GM19035 (cell line): ENCODE measurements at regions not wholly inside any gene's neighbourhood (a gene's known extent, or its start where the extent isn't known, plus 50 kb on each side); places are given as distances from the start of the nearest gene placed in this dataset.
"Not testable (repeated sequence)": the region's sequence is repeated elsewhere in the genome, so short reads cannot be mapped to it uniquely, and the experiment has no call there.

Experiments
- ATAC-seq: cut with Tn5 transposase; IDR thresholded peaks from one replicate; pipeline ENCODE4 v1.9.1; 2021; ENCODE audit not compliant: unreplicated experiment

DNA sequence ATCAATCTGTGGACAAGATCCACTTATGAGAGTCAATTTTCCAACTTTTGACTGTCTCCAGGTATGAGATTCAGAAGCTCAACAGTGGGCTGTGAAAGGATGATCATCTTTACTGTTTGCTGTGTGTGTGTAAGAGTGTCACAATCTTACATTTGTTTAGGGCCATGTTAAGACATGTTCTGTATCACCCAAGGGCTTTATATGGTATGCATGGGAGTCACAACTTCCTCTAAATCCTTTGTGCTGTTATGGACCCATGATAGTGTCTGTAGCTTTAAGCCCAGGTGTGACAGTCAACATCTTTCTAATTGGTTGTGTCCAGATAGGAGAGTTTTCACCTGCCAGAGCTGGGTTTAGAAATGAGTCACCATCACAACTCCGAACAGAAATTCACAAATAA, 70.2 kb downstream of the ZNF726 start:
- not testable (repeated sequence) for ATAC-seq

GRCh38 chr19:23986623-23987022, 71.9 kb downstream of the ZNF726 start:
- ATAC-seq: no peak

DNA sequence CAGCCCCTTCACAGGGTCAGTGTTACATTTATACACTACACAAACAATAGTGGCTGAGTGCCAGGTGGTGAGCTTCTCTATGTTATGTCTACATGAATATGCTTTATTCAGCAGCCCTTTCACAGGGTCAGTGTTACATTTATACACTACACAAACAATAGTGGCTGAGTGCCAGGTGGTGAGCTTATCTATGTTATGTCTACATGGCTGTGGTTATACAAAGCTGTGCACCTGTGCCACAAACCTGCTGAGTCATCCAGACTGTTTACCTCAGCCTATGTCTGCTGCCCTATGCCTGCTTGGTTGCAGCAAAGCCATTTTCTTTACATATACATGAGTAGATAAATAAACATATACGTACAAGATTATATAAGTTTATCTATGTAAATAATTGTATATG, 76.5 kb downstream of the ZNF726 start:
- ATAC-seq: no peak

DNA sequence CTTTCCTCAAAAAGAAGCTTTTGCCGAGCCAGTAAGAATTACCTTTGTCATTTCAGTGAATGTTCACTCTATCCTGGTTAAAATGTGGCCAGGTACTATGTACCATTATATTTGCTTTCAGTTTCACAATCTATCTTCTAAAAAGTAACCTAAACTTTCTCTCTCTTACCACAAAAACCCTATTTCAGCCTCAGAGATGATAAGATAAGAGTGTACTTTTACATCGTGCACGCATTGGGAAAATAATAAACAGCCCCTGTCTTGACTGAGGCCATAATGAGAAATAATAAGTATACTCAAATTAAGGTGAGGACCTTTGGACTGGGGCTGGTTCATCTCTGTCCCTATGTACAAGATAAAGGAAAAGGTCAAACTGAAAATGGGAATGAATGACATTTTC, 77.7 kb downstream of the ZNF726 start:
- no peak for ATAC-seq

DNA sequence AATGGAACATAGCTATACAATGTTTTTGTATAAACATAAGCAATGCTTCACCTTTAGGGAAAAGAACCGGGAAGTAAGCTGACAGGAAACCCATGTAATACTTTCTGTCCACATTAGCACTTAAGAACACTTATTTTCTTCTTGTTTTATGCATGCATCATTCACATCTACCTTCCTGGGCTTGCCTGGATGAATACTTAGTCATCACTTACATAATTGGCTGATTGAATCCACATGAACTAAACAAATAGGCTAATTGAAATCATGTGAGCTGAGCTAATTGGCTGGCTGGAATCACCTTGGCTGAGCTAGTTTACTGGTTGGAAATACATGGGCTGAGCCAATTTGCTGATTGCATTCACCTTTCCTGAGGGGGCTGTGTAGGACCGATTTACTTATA, 78.8 kb downstream of the ZNF726 start:
- ATAC-seq: no peak

GRCh38 chr19:23996549-23996948, 81.9 kb downstream of the ZNF726 start:
- ATAC-seq: no peak

GRCh38 chr19:23998568-23998967, 83.9 kb downstream of the ZNF726 start:
- no peak for ATAC-seq

GRCh38 chr19:23999821-24000610, 85.3 kb downstream of the ZNF726 start:
- no peak for ATAC-seq

DNA sequence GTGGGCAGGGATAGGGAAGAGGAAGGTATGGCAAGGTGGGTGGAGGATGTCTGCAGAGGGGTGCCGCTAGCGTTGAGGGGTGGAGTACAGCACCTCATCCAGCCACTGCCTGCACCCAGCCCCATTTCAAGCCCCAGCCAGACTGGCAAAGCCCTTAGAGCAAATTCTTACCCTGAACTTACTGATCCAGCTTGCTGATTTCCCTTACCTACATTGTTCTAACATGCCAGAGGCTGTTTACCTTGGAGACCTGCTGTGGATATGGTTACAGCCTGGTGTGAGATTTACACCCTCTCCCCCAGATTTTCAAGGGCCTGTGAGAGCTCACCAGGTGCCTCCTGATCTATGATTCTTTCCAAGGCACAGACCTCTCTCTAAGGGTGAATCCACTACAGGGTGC, 86.0 kb downstream of the ZNF726 start:
- no peak for ATAC-seq

DNA sequence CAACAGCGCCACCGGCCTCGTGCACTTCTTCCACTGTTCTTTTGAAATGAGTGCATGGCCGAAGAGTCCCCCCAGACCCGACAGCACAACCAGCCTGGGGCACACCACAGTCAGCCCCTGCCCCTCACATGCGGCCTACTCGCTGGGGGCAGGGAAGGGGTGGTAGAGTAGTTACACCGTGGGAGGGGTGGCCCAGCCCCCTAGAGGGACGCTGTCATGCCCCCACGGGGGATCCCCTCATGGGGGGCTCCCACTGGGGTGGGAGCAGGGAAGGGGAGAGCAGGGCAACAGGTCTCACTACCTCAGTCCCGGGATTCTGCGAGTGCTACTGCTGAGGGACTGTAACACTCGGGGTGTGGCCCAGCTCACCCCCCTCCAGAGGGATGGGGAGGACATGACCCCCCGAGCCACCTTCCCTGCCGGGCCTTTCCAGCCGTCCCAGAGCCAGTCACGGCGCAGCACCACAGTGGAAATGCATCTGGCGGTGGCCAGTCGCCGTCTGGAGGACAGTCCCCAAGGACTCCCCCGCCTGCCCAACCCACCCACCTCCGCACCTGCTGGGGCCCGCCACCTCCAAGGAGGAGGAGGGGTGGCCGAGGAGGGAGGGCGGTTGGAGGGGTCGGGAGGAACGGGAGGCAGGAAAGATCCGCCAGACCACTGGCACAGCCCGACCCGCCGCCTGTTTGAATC, 84.6 kb upstream of the ZNF254 start:
- ATAC-seq: no peak

DNA sequence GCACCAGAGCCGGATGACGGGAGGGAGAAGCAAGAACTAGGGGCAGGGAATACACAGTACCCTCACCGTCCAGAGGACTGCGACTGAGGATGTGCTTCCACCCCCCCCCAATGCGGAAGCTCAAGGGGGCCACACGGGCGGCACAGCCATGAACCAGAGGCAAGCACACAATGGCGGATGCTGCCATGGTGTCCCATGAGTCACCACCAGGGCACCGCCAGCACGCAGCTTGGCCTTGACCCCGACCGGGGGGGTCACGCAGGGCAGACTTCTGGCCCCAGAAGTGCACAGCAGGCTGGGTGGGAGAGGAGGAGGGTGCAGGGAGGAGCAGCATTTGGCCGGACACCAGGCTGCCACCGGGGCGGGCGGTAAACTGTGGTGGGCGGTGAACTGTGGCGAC, 83.5 kb upstream of the ZNF254 start:
- no peak for ATAC-seq

GRCh38 chr19:24004166-24004565, 82.8 kb upstream of the ZNF254 start:
- no peak for ATAC-seq

DNA sequence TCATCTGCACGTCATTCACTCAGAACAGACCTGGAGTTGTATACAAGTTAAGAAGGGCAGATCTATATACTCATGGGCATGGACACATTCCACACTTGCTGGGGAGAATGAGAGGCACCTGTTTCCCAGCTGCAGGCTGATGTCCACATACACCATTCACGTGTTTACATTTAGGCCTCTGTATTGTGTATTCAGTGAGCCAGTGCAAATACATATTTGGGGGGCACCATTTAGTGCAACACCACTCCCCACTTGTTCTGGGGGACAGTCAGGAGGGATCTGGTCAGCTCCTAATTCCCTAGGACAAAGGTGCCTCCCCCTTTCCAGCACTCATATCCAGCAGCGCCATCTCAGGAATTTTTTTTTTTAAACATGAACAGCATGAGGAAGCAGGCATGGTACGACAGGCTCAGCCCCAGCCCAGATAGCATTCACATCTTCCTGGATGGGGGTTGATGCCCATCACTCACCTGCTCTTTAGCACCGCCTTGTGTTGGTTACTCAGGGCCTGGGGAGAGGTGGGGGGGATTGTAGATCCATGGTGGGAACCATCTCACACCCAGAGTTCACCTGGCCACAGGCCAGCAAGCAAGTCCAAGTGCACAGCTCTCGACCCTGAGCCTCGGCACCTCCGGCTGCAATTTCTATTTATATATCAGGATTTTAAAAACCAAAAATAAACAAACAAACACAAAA, 56.9 kb upstream of the ZNF254 start:
- ATAC-seq: no peak

DNA sequence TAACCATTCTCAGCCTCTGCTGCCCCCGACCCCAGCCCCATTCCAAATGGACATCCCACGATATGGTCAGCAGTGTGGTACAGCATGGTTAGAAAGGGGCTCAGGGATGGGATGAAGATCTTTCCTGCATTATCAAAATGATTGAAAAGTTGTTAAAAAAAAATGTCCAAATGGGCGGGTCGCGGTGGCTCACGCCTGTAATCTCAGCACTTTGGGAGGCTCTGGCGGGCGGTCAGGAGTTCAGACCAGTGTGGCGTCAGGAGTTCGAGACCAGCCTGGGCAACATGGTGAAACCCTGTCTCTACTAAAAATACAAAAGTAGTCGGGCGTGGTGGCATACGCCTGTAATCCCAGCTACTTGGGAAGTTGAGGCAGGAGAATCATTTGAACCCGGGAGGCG, 54.3 kb upstream of the ZNF254 start:
- no peak for ATAC-seq

GRCh38 chr19:24033301-24033962, 53.6 kb upstream of the ZNF254 start:
- peak; percentile 92 for ATAC-seq

- peak; percentile 26 for ATAC-seq
These were observed 53.0 kb upstream of the ZNF254 start for GRCh38 chr19:24033963-24034342.

- ATAC-seq: not testable (repeated sequence)
These were observed 51.6 kb upstream of the ZNF254 start for GRCh38 chr19:24035261-24035880.
